HPDE6-E6E7 (cell line): ENCODE measurements at regions not wholly inside any gene's neighbourhood (a gene's known extent, or its start where the extent isn't known, plus 50 kb on each side); places are given as distances from the start of the nearest gene placed in this dataset.

Experiments
- DNase-seq: peaks from one replicate; pipeline ENCODE4 v3.0.0; 2011; ENCODE audit warnings: missing footprints; ENCODE audit errors: extremely low spot score

DNA sequence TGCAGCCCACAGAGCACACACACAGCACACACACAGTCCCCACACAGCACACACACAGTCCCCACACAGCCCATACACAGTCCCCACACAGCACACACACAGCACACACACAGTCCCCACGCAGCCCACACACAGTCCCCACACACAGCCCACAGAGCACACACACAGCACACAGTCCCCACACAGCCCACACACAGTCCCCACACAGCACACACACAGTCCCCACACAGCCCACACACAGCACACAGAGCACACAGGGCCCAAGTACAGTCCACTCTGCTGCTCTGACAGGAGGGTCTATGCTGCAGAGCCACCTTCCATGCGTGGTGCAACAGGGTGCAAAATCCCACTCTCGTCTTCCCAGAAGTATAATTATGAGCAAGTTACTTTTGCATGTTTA, 240.5 kb upstream of the SALL3 start:
- no peak for DNase-seq

DNA sequence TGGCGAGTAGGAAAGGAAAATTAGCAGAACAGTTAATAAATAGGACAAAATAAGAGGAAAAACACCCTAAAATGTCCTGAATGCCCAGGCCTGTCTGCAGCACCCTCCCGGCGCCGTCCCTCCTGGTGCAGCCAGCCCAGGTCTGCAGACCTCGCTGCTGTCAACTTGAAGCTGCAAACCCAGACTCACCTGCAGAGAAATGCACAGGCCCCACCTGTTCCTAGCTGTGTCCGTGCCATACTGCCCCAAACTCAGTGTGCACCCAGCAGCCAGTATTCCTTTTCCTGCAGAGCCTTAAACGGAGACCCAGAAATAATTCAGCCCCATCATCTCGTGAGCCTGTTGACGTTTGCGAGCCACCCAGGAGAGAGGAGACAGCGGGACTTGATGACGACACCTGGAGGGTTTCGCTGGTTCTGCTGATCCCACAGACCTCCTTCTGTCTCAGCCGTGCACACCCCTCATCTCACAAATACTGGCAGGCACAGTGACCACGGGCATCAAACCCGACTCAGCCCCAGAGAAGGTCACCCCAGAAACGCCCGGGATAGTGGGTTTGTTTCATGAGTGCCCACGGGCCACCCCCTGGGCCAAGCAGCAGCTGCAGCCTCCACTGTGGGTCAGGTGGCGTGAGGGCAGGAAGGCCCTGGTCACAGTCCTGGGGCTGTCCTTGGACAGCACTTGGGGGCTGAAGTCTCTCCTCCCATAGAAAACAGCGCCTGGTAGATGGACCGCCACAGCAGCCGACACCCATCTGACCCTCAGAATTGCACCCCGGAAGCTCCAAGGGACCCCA, 239.5 kb upstream of the SALL3 start:
- no peak for DNase-seq

DNA sequence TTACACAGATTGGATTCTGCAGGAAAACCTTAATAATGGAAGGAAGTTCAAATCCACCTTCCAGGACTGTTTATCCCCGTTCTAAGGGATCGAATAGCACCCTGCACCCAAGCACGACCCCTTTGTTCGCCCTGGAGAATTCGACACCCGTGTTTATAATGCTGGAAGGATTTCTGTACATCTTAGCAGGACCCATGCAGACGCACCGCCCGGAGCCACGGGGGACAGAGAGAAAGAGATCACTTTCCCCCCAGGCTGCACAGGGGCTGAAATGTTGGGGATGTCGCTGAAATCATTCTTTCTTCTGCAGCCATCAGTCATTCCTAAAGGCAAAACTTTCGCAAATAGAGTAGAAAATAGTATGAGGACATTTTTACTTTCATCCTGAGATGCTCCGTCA, 238.7 kb upstream of the SALL3 start:
- DNase-seq: no peak

DNA sequence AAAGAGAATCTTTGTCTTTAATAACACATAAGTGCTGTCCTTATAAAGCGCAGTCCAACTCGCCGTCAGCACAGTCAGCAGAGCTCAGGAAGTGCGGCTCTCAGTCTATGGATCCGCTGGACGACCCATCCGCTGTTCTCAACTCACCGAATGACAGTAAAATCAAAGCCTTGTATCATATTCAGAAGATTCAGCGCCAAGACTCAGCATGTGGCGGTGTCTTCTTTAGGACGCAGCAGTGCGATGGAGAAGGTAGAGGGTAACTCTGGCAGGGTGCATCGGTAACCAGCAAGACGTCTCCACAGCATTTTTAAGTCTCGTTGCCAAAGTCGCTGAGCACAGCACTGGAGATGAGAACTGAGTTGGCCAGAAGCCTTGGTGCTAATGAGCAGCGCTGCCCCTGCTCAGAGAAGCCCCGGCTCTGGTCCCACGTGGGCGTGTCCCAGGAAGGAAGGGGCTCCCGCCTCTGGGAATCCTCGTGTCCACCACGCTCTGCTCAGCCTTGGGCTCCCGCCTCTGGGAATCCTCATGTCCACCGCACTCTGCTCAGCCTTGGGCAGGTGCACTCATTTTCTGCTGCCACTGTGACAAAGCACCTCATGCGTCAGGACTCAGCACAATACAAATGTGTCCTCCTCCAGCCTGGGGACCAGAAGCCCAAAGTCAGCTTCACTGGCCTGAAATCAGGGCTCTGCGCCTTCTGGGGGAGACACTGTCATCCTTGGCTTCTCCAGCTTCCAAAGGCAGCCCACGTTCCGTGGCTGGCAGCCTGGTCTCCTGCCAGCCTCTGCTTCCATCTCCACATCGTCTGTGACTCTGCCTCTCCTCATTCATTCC, 238.0 kb upstream of the SALL3 start:
- DNase-seq: no peak

DNA sequence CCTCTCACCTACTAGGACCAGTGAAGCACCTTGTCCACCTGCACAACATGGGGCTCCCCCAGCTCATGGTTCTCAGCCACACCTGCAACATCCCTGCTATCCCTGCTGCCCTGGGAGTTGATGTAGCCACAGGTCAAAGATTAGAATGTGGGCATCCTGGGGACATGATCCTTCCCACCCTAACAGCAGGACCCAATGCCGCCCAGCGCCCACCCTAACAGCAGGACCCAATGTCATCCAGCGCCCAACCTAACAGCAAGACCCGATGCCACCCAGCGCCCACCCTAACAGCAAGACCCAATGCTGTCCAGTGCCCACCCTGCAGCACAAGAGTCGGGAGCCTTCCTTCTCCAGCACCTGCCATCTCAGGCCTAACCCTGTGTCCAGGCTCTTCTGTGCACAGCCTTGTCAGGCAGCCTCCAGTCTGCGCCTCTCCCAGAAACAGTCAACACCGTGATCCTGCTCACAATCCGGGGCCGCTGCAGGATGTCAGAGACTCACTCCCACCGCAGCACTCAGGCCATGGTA, 237.3 kb upstream of the SALL3 start:
- DNase-seq: no peak

DNA sequence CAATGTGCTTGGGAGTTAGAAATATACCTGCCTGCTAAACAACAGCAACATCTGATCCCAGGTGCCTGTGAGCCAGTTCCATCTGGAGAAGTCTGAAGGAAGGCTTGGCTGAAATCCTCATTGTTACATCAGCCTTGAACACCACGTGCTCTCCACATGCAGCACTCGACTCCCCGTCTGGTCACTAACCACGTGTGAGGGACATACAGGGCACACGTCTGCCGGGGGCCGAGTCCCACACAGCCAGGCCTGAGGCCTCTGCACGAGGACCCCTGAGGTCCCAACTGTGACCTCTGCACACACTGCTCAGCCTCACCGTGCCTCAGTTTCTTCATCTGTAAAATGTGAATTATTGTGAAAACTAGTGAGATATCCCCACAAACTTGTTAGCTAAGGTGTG, 236.5 kb upstream of the SALL3 start:
- DNase-seq: no peak

DNA sequence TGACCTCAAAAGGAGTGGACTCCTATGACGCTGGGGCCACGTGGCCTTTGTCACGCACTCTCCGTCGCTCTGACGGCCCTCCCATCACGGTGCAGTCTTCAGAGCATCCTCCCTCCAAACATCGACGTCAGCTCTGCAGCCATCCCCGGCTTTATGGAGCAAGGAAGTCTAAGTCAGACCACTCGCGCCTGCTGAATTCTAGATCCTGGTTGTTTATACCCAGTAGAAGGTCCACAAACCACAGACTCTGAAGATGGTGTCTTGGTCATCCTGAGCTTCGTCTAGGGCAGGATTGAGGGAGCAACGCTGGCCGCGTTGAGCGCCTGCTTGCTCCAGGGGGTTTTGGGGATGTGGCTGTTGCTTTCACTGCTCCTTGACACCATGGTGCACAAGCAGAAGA, 228.0 kb upstream of the SALL3 start:
- no peak for DNase-seq

DNA sequence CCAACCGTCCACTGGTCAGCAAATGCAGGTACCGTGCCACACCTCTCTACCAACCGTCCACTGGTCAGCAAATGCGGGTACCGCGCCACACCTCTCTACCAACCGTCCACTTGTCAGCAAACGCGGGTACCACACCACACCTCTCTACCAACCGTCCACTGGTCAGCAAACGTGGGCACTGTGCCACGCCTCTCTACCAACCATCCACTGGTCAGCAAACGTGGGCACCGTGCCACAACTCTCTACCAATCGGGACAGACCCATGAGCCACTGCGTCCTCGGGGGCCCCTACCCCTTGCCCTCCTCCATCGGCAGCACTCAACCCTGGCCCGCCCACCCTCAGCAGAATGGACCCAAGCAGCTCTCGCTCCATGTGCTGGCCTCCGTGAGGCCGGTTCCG, 226.4 kb upstream of the SALL3 start:
- no peak for DNase-seq

DNA sequence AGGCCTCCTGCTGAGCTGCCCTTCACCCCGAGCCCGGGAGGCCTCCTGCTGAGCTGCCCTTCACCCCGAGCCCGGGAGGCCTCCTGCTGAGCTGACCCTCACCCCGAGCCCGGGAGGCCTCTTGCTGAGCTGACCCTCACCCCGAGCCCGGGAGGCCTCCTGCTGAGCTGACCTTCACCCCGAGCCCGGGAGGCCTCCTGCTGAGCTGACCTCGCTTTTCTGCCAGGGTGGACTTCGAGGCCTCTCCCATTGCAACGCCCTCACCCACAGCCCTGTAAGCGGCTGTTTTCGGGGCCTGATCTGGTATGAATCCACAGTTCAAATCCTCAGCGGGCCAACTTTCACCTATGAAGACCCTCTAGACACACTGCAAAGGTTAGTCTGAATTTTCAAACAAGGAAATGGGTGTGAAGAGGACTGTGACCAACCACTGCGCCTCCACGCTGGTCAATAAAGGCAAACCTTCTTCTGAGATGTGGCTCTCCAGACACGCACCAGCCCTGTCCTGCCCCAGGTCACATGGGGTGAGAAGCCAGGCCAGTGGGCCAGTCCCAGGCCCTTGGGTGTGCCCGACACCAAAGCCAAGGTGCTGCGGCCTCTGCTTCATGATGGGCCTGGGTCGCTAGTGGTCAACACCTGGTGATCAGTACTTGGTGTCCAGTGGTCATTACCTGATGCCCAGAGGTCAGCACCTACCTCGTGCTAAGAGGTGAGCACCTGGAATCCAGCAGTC, 225.1 kb upstream of the SALL3 start:
- no peak for DNase-seq

DNA sequence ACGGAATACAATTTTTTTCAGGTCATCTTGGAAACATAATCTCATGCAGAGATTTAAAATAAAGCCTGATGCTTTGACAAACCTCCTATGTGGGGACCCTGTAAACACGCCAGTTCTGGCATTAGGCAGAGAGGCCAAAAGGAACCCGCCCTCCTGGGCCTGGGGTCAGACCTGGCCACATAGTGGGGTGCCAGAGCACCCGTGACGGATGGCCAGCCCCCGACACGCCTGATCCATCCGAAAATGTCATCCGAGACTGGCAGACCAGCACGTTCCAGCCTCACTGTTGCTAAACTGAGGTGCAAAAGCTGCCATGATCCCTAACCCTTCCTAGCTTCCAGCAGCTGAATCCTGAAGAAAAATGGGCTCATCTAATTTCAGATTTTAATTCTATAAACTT, 222.6 kb upstream of the SALL3 start:
- no peak for DNase-seq

DNA sequence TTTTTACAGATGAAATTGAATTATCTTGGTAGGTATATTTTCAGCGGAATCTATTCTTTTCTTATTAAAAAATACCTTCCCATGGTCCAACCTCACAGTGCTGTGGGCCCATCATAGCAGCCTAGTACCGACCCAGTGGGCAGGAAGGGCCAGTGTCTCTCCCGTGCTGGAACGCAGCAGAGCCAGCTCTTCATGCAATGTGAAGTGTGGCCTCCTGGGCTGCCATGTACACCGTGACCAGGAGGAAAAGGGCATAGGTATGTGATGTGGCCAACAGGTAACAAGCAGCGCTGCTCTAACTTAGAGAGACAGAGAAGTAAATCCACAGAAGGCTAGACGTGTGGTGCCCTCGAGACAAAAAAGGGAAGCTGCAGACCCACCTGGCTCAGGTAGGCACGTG, 221.1 kb upstream of the SALL3 start:
- DNase-seq: no peak

DNA sequence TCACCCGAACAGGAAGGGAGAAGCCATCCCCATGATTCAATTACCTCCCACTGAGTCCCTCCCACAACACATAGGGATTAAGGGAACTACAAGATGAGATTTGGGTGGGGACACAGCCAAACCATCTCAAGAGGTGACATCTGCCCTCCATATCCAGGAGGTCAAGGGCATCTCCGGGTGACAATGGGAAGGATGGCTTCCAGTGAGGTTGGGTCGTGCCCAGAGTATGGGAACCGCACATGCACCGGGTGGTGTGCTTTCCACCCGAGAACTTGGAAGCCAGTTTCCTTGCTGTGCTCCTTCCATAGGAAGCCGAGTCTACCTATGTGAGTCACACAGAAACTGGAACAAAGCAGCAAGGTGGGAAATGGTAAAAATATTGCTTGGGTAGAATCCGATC, 216.9 kb upstream of the SALL3 start:
- no peak for DNase-seq

DNA sequence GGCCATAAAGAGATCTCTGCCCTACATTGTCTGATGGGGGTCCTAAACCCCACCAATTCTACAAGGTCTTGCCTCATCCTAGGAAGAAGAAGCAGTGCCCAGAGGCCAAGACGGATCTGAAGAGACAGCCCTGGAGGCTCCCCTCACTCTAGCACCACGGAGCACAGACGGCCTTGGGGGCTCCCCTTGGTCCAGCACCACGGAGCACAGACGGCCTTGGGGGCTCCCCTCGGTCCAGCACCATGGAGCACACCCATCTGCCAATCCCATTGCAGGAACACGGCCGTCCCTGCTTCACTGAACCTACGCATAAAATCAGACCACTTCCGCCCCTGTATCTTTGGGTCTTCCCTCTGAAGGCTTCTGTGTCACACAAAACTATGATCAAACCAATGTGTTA, 215.1 kb upstream of the SALL3 start:
- no peak for DNase-seq

DNA sequence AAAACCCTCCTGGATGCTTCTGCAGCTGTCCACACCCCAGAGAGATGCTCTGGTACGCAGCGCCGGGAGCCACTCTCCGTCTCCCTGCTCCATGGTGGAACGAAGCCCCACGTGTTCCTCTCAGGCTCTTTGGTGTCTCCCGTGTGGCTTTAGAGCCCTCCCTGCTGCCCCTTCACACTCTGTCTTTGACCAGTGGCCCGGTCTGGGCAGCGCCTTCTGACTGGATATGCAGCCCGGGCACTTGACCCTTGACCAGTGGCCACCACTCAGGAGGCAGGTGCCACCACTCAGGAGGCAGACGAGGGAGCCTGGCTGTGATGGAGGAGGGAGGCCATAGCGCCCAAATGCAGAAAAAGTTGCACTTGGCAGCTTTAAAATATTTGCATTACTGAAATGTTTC, 214.5 kb upstream of the SALL3 start:
- no peak for DNase-seq

DNA sequence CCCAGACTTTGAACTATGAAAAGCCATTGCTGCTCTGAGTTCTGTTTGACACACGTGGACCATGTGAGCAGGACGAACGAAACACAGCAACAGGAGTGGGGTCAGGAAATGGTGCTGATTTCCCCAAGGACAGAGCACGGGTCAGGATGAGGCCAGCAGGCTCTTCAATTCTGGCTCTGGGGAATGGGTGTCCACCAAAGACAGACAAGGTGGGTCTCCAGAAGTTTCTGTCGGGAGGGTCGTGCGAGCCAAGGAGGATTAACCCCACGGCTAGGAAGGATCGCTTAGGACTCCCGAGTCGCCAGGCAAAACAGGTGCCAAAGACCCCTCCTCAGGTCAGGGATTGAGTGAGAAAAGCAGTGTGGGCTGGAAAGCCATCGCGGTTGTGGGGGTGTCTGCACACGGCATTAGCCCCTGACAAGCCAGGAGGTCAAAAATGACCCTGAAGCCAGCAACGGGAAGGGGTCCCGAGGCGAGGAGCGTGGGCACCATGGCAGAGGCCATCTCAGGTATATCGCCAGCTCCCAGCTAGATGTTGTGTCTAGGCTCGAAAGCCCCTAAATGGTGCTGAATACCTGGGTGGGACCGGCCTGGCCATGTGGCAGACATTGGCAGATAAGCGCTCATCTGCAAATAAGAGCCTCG, 213.9 kb upstream of the SALL3 start:
- no peak for DNase-seq

DNA sequence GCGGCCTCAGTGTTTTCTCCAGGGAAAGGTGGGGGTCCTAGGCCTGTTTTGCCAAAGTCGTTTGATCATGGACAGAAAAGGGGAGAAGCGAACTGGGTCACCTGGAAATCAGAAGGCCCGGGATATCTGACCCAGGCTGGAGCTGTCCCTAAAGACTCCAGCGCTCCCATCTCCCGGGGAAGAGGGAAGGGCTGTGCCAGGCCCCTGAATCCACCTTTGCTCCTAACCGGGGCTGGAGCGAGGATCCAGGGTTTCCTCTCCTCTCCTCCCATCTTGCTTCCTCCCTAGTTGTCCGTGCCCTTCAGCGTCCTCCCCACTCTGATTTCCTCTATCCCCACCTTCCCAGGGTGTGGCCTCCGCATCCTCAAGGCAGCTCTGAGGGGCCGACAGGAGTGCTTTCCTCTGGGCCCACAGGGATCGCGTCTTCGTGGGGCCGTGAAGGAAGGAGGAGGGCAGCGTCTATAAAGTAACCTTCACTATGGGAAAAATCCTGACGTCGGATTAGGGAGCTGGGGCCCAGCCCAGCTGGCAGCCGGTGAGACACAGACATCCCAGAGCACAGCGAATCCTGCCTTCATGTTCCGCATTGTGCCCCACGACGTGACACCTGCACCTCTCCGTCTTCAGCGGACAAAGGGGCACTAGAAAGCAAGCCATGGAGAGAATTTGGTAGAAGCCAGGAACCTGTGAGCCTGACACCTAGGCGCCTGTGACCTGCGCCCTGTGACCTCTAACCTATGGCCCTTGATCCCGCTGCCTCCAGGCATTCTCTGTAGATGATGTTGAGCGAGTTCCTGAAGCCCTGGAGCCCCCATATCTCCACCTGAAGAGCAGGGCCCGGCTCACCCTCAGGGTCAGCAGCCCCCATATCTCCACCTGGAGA, 212.7 kb upstream of the SALL3 start:
- DNase-seq: no peak

DNA sequence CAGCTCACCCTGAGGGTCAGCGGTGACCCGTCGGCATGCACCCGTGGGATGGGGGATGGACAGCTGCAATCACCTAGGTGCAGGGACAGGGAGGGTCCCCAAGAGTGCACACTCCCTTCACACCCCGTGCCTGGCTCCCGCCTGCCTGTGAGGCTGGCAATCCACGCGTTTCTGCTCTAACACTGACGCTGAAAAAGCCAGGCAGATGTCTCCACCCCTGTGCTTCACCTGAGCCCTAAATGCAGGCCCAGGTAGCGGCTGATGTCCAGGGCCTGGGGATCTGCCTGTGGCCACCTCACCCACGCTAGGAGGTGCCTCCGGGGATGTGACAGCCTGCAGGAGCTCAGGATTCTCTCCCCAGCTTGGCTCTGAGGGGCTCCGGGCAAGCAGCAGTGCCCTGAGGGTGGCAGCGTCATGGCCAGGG, 212.0 kb upstream of the SALL3 start:
- DNase-seq: no peak

DNA sequence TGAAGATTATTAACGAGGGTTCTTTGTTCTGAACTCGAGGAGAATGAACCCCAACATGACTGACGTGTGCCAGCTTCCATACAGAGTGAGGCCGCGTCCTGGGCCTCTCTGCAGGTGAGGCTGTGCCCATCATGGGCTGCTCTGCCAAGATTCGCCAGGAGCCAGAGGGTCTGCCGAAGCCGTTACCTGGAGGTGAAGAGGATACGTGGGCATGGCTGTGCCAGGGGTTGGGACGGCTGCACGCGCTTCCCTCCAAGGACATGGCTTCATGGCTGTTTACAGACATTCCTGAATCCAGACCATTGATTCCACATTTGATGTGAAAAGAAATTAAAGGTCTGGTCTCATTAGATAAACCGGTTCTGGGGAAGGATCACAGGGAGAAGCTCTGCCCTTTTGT, 211.4 kb upstream of the SALL3 start:
- no peak for DNase-seq

DNA sequence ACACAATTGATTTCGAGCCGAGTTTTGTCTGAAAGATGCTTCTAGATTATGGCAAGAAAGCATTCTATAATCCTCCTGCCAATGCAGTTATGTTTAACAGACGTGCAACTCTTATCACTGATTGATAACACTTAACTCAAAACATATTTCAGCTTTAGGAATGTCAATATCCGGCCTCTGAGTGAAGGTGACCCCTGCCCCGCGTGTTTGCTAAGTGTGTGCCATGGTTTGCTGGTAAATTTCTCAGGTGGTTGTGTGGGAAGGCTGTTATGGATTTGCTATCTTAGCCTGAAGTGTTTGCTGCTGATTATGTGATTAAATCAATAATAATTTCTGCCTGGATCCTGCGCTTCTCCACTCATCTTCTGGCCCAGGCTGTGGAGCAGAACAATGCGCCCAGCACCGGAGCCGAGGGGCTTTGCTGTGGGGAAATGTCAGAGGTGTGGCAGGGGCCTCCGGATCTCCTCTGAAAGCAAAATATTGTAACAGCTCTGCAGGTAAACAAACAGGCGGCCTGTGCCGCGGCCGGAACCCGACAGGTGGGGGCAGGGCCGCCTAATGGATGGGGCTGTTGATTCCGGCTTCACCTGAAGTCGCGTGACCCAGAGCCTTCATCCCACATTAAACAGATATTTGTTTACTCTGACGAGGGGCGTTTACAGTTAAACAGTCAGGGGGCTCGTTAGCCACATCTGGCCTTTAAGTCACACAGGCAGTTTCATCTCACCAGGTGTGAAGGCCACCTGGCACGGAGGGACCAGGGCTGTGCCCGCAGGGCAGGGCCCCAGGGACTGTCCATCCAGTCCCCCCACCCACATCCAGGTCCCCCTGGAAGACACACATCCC, 210.7 kb upstream of the SALL3 start:
- no peak for DNase-seq
